Neutrophil (primary cell): ENCODE measurements at regions not wholly inside any gene's neighbourhood (a gene's known extent, or its start where the extent isn't known, plus 50 kb on each side); places are given as distances from the start of the nearest gene placed in this dataset.
"Not testable (repeated sequence)": the region's sequence is repeated elsewhere in the genome, so short reads cannot be mapped to it uniquely, and the experiment has no call there.

Experiments used
- H3K27ac ChIP-seq: fragments of 200-600 bp; sonication (generic); 2 replicates; pipeline ENCODE4 v1.5.1; 2016; ENCODE audit warnings: mild to moderate bottlenecking, moderate library complexity
- H3K27me3 ChIP-seq: fragments of 200-600 bp; sonication (generic); 2 replicates; pipeline ENCODE4 v1.6.0; 2016; ENCODE audit warnings: mild to moderate bottlenecking
- H3K36me3 ChIP-seq: fragments of 200-600 bp; sonication (generic); 2 replicates; pipeline ENCODE4 v1.5.1; 2017
- H3K4me1 ChIP-seq, 2 experiments: fragments of 200-600 bp in 1 of 2; sonication (generic) in 1 of 2; 1 replicate in 1 of 2; 2 replicates in 1 of 2; pipeline versions ENCODE4 v1.5.1 to v1.6.1; 2013 to 2016; ENCODE audit warnings: low read depth in 1 of 2, low read length in 1 of 2, mild to moderate bottlenecking in 1 of 2, moderate library complexity in 1 of 2; ENCODE audit not compliant: control insufficient read depth in 1 of 2, insufficient read depth in 1 of 2
- H3K4me3 ChIP-seq, 2 experiments: fragments of 200-600 bp in 1 of 2; sonication (generic) in 1 of 2; 1 replicate in 1 of 2; 2 replicates in 1 of 2; pipeline ENCODE4 v1.5.1; 2013 to 2016; ENCODE audit warnings: low read depth in 1 of 2, low read length in 1 of 2, mild to moderate bottlenecking in 1 of 2, moderate library complexity in 1 of 2
- H3K9me3 ChIP-seq: fragments of 200-600 bp; sonication (generic); 2 replicates; pipeline ENCODE4 v1.5.1; 2016
- TF ChIP-seq, protein P1 (sequence below): fragments of 200-600 bp; sonication (generic); IDR thresholded peaks from 2 replicates; pipeline ENCODE4 v1.5.1; 2016; ENCODE audit warnings: antibody characterized with exemption

DNA sequence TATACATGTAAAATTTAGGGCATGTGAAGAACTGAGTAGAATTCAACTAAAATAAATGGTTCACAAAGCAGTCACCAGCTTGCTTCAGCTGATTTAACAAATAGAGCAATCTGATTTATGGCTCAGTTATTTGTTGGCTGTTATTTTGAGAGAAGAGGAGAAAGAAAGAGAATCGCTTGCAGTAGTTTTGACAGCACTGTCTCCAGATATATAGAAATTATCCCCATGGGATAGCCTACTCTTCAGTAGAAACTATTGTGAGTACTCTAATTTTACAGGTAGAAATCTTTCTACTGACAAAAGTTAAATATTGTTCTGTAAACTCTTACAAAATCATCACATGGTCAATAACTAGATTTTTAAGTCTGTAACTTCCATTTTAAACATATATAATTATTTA is 1098.2 kb downstream of the MRPL39 start:
- H3K27ac ChIP-seq = no peak overlapping the region
- no peaks in the 10 kb centered on the region for H3K36me3 ChIP-seq
- TF ChIP-seq, protein P1, sequence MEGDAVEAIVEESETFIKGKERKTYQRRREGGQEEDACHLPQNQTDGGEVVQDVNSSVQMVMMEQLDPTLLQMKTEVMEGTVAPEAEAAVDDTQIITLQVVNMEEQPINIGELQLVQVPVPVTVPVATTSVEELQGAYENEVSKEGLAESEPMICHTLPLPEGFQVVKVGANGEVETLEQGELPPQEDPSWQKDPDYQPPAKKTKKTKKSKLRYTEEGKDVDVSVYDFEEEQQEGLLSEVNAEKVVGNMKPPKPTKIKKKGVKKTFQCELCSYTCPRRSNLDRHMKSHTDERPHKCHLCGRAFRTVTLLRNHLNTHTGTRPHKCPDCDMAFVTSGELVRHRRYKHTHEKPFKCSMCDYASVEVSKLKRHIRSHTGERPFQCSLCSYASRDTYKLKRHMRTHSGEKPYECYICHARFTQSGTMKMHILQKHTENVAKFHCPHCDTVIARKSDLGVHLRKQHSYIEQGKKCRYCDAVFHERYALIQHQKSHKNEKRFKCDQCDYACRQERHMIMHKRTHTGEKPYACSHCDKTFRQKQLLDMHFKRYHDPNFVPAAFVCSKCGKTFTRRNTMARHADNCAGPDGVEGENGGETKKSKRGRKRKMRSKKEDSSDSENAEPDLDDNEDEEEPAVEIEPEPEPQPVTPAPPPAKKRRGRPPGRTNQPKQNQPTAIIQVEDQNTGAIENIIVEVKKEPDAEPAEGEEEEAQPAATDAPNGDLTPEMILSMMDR = no peak
- H3K27me3 ChIP-seq = no peaks in the 10 kb centered on the region
- no peak overlapping the region for H3K4me3 ChIP-seq
- H3K4me1 ChIP-seq = no peaks in the 10 kb centered on the region
- H3K9me3 ChIP-seq = no peaks in the 10 kb centered on the region

DNA sequence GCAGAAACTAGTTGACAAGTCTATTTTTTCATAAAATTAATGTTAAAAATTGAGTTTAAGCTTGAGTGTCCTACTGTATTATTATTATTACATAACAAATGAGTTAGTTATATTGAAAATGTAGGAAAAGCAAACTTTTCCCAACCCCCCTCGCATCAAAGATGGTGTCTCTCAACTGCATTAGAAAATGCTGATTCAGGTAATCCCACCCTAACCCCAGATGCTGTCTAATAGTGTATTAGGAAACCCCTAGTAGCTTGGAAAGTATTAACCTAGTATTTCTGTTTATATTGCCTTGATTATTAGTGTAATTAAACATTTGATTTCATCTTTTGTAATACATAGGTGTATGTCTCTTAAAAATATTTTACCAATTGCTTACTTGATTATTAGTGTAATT is 1120.3 kb downstream of the MRPL39 start:
- TF ChIP-seq, protein P1 = no peak
- Histone ChIP-seq H3K4me3 (no peak overlapping the region), H3K27me3 (no peaks in the 10 kb centered on the region), H3K4me1 (no peaks in the 10 kb centered on the region), H3K27ac (no peak overlapping the region), H3K9me3 (no peaks in the 10 kb centered on the region), H3K36me3 (no peaks in the 10 kb centered on the region)

DNA sequence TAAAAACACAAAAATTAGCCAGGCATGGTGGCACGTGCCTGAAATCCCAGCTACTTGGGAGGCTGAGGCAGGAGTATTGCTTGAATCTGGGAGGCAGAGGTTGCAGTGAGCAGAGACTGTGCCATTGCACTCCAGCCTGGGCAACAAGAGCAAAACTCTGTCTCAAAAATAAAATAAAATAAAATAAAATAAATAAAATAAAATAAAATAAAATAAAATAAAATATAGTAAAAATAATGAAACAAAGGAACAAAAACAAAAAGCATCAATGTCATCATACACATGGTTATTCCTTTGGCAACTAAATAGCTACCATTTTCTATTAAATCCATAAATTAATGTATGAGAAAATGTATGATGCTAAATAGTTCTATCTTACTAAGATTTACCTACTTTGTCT is 1123.9 kb downstream of the MRPL39 start:
- H3K9me3 ChIP-seq, H3K4me3 ChIP-seq, H3K4me1 ChIP-seq, H3K36me3 ChIP-seq, H3K27ac ChIP-seq, H3K27me3 ChIP-seq: not testable (repeated sequence)

DNA sequence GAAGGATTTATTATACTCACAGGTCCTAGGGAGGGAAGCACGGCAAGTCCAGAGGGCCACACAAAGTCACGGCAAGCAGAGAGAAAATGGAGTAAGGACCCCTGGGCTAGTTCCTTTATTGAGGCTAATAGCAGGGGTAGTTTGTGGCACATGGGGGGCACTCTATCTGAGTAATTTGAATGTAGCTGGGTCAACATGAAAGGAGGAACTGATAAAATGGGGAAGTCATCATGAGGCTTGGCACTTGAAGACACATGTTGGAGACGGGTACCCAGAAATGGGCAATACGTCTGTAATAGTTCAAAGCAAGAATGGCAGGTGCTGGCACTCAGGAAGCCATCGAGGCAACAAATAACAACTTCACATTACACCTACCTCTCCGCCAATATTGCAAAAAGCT is 1136.4 kb downstream of the MRPL39 start:
- Histone ChIP-seq H3K4me1 (no peaks in the 10 kb centered on the region), H3K4me3 (no peak overlapping the region), H3K27me3 (no peaks in the 10 kb centered on the region), H3K27ac (no peak overlapping the region), H3K36me3 (no peaks in the 10 kb centered on the region), H3K9me3 (no peaks in the 10 kb centered on the region)
- TF ChIP-seq, protein P1 = no peak

DNA sequence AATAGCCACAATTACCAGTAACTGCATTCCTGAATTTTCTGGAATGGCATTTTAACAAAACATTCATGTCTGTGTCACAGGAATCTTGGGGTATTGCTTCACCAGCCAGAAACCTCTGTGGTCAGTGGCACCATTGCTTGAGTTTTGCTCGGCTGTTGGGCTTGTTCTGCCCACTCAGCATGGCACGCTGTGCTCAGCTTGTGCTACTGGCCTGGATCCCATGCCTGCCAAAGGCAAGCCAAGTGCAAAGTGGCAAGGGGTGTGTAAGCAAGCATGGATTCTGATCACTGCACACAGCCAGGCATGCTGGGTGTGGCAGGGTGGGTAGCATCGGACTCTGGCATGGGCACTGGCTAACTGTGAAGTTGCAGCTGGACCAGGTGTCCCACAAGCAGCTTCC is 1150.9 kb downstream of the MRPL39 start:
- Histone ChIP-seq H3K36me3 (no peaks in the 10 kb centered on the region), H3K4me1 (no peaks in the 10 kb centered on the region), H3K9me3 (no peaks in the 10 kb centered on the region), H3K27ac (no peak overlapping the region), H3K4me3 (no peak overlapping the region), H3K27me3 (no peaks in the 10 kb centered on the region)
- TF ChIP-seq, protein P1 = no peak

DNA sequence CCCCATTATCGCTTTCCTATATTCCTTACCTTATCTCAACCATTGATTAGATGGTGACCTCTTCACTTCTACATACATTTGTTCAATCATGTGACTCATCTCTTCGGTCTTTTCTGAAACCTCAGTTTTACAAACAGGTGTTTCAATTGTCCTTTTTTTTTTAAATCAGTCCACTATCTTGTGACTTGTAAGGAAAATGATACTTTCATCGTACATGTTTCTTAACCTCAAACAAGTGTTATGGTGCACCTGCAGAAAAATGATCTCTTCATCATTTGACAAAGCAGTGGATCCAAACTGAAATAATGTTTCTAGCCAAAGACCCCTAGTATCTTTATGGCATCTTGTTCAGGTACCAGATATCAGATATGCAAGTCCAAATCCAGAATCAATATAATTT is 1157.2 kb downstream of the MRPL39 start:
- H3K36me3 ChIP-seq = no peaks in the 10 kb centered on the region
- TF ChIP-seq, protein P1 = no peak
- no peaks in the 10 kb centered on the region for H3K9me3 ChIP-seq
- no peaks in the 10 kb centered on the region for H3K27me3 ChIP-seq
- no peaks in the 10 kb centered on the region for H3K4me1 ChIP-seq
- H3K4me3 ChIP-seq = no peak overlapping the region
- no peak overlapping the region for H3K27ac ChIP-seq
